ENCODE measurements at regions not wholly inside any gene's neighbourhood (a gene's known extent, or its start where the extent isn't known, plus 50 kb on each side); places are given as distances from the start of the nearest gene placed in this dataset.

DNA sequence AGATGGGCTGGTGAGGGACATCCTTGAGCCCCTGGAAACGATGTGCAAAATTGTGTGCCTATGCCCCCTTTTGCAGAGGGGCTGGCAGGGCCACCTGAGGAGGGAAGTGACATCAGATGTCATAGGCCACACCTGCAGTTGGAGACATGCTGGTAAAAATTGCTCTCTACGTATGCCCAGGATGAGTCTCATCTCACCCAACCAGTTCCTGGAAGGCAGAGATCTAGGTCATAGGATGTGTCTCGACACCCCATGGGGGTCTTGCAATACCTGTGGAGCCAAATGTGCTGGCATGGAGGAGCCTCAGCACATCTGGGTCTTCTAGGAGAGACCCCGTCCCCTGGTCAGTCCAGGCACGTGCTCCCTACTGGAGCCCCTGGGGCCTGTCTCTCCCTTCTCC, 96.5 kb upstream of the TLE3 start:
- no peaks in the 10 kb centered on the region for H3K36me3 ChIP-seq (ENCODE audit: control insufficient read depth in 2 of 4, insufficient read depth in 4 of 4, low read length in 3 of 4)
- no peaks in the 10 kb centered on the region for H3K23me2 ChIP-seq (ENCODE audit: low read depth, low read length)
- 87% methylated on average over 5 of the region's 5 CpGs; no CpG with 5 or more reads in 1 of the 2 experiments for WGBS, 2 experiments (ENCODE audit: extremely low coverage in 1 of 2, insufficient coverage in 1 of 2, insufficient read length in 1 of 2, insufficient replicate concordance in 2 of 2, low coverage in 1 of 2, low lambda C conversion rate in 2 of 2, missing lambda C conversion rate in 1 of 2)
- 0 out of 2 replicates have a peak overlapping the region, but pooled peaks have one; percentile 18 for H2BK20ac ChIP-seq (ENCODE audit: low read length)
- H4K5ac ChIP-seq (ENCODE audit: insufficient read length, low read depth, low read length) = no peak overlapping the region
- H2BK12ac ChIP-seq (ENCODE audit: low read depth, low read length) = 0 out of 2 replicates have a peak overlapping the region, but pooled peaks have one; percentile 94
- no peak overlapping the region for H2BK5ac ChIP-seq (ENCODE audit: low read depth, low read length)
- H2BK15ac ChIP-seq (ENCODE audit: low read length) = 0 out of 2 replicates have a peak overlapping the region, but pooled peaks have one; percentile 3
- 0 out of 2 replicates have a peak overlapping the region, but pooled peaks have one; percentile 17 for H2AK5ac ChIP-seq (ENCODE audit: low read depth, low read length)
- ChIA-PET POLR2A (ENCODE audit: partially characterized antibody) (no interaction called here), CTCF (ENCODE audit: partially characterized antibody) (interaction anchor here (0.5 to 1.2 kb wide), 2 partner anchors 10 to 420 kb away, joined by 3 read pairs; no protein-coding TSS in a partner anchor)
- no peak overlapping the region for H3K4me3 ChIP-seq (ENCODE audit: extremely low read depth in 1 of 4, insufficient read depth in 2 of 4, low read depth in 3 of 4, low read length in 4 of 4)
- DNase-seq (ENCODE audit: low read depth in 1 of 2, low spot score in 2 of 2) (no peak), FAIRE-seq (no peak)
- no peaks in the 10 kb centered on the region; a peak in 1 of 4 replicates for H3K9me3 ChIP-seq (ENCODE audit: insufficient read depth in 2 of 2, low read depth in 1 of 2, low read length in 1 of 2)
- peaks cover 10 to 20% (median 15%) of the 10 kb centered on the region in 4 experiments for H3K4me1 ChIP-seq (replicated peaks in 1 of 4; ENCODE audit: control insufficient read depth in 3 of 4, insufficient read depth in 4 of 4, low read length in 3 of 4)
- no peak overlapping the region for H3K27ac ChIP-seq (ENCODE audit: low read depth, low read length)
- no peak overlapping the region for H3K4me2 ChIP-seq (ENCODE audit: insufficient read depth in 1 of 2, low read depth in 2 of 2, low read length in 2 of 2)
- H3K18ac ChIP-seq (ENCODE audit: extremely low read depth, low read length) = no peak overlapping the region
- no peak overlapping the region for H3K14ac ChIP-seq (ENCODE audit: insufficient read length)
- H3K4ac ChIP-seq (replicated peaks; ENCODE audit: insufficient read length, low read depth, low read length) = no peak overlapping the region
- no peak overlapping the region for H4K8ac ChIP-seq (ENCODE audit: extremely low read depth, insufficient read depth, low read length)
- no peak overlapping the region for H2BK120ac ChIP-seq (replicated peaks; ENCODE audit: low read depth, low read length)
- H2AFZ ChIP-seq (ENCODE audit: low read length) = no peak overlapping the region
- no peaks in the 10 kb centered on the region for H3K79me2 ChIP-seq (ENCODE audit: control insufficient read depth in 1 of 2, insufficient read depth in 2 of 2, low read length in 2 of 2)
- H3K56ac ChIP-seq (replicated peaks; ENCODE audit: insufficient read length, low read depth, low read length) = no peak overlapping the region
- H4K20me1 ChIP-seq (replicated peaks in 1 of 2; ENCODE audit: control insufficient read depth in 1 of 2, insufficient read depth in 2 of 2, low read length in 2 of 2) = no peaks in the 10 kb centered on the region
- H4K91ac ChIP-seq (replicated peaks; ENCODE audit: insufficient read length, low read length) = no peak overlapping the region
- no peak overlapping the region for H3K23ac ChIP-seq (ENCODE audit: insufficient read length)
- no peaks in the 10 kb centered on the region for H3K27me3 ChIP-seq (replicated peaks in 1 of 4; ENCODE audit: control insufficient read depth in 3 of 4, extremely low read depth in 1 of 4, insufficient read depth in 3 of 4, low read length in 3 of 4)
- no peaks in the 10 kb centered on the region for H3K79me1 ChIP-seq (ENCODE audit: low read depth, low read length)
- no peak overlapping the region for H3K9ac ChIP-seq (replicated peaks in 1 of 4; ENCODE audit: extremely low read depth in 1 of 4, low read depth in 3 of 4, low read length in 3 of 4)
- TF ChIP-seq RBBP5 (IDR thresholded peaks at IDR 0.05; ENCODE audit: borderline replicate concordance, low read depth, low read length) (no peak), SIN3A (conservative IDR thresholded peaks at IDR 0.05 in 1 of 2, IDR thresholded peaks at IDR 0.05 in 1 of 2; ENCODE audit: low read depth in 1 of 2, low read length in 2 of 2) (no peak), SUZ12 (IDR thresholded peaks at IDR 0.05; ENCODE audit: low read length) (no peak), EP300 (IDR thresholded peaks at IDR 0.05; ENCODE audit: borderline replicate concordance in 1 of 2, low read depth in 2 of 2, low read length in 2 of 2) (no peak), GTF2F1 (IDR thresholded peaks at IDR 0.05; ENCODE audit: borderline replicate concordance, low read depth, low read length) (no peak), POLR2A (IDR thresholded peaks at IDR 0.05; ENCODE audit: control extremely low read depth in 1 of 2, low read depth in 2 of 2, low read length in 2 of 2) (no peak), SIRT6 (IDR thresholded peaks at IDR 0.05; ENCODE audit: low read length) (no peak), NRF1 (IDR thresholded peaks at IDR 0.05; ENCODE audit: low read depth, low read length) (no peak), E2F6 (IDR thresholded peaks at IDR 0.05) (no peak), TEAD4 (IDR thresholded peaks at IDR 0.05; ENCODE audit: low read depth, low read length) (no peak)
- TF ChIP-seq, protein P1, sequence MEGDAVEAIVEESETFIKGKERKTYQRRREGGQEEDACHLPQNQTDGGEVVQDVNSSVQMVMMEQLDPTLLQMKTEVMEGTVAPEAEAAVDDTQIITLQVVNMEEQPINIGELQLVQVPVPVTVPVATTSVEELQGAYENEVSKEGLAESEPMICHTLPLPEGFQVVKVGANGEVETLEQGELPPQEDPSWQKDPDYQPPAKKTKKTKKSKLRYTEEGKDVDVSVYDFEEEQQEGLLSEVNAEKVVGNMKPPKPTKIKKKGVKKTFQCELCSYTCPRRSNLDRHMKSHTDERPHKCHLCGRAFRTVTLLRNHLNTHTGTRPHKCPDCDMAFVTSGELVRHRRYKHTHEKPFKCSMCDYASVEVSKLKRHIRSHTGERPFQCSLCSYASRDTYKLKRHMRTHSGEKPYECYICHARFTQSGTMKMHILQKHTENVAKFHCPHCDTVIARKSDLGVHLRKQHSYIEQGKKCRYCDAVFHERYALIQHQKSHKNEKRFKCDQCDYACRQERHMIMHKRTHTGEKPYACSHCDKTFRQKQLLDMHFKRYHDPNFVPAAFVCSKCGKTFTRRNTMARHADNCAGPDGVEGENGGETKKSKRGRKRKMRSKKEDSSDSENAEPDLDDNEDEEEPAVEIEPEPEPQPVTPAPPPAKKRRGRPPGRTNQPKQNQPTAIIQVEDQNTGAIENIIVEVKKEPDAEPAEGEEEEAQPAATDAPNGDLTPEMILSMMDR (IDR thresholded peaks at IDR 0.05; ENCODE audit: control extremely low read depth in 1 of 3, insufficient read depth in 1 of 3, low read depth in 1 of 3, low read length in 3 of 3) = no peak

Data from H1 (cell line).